Activated B cell treated with CpG ODN at 0.5 μM for 24 hours (primary cell): ENCODE measurements at regions not wholly inside any gene's neighbourhood (a gene's known extent, or its start where the extent isn't known, plus 50 kb on each side); places are given as distances from the start of the nearest gene placed in this dataset.

Source experiments
- ATAC-seq: fragments of 200-7000 bp; cut with Tn5 transposase; one replicate; pipeline ENCODE4 v1.10.0; 2021; ENCODE audit warnings: low read depth, mild to moderate bottlenecking, moderate library complexity
- CTCF ChIA-PET: fragments of 350-600 bp; sonication (Branson Sonifier 250); formaldehyde crosslinking; loops from one replicate; lab custom pipeline; 2021; ENCODE audit warnings: antibody characterized with exemption; lab: Charles Lee
- POLR2A ChIA-PET: fragments of 350-600 bp; sonication (Branson Sonifier 250); formaldehyde crosslinking; loops from one replicate; lab custom pipeline; 2021; ENCODE audit warnings: antibody characterized with exemption; lab: Charles Lee
- DNase-seq: peaks from one replicate; pipeline ENCODE4 v3.0.0; 2022
- H3K27ac Mint-ChIP-seq: one replicate; pipeline ENCODE4 v1.8.0; 2020; ENCODE audit warnings: mixed read lengths
- H3K27me3 Mint-ChIP-seq: one replicate; pipeline ENCODE4 v1.8.0; 2021; ENCODE audit warnings: mixed read lengths
- H3K36me3 Mint-ChIP-seq: one replicate; pipeline ENCODE4 v1.8.0; 2021; ENCODE audit warnings: low read depth, mixed read lengths
- H3K4me1 Mint-ChIP-seq: one replicate; pipeline ENCODE4 v1.8.0; 2021; ENCODE audit warnings: mixed read lengths
- H3K4me3 Mint-ChIP-seq: one replicate; pipeline ENCODE4 v1.8.0; 2020; ENCODE audit warnings: mild to moderate bottlenecking, mixed read lengths
- H3K9me3 Mint-ChIP-seq: one replicate; pipeline ENCODE4 v1.8.0; 2020; ENCODE audit warnings: mixed read lengths
- CTCF ChIP-seq: fragments of 200-600 bp; IDR thresholded peaks from one replicate; pipeline ENCODE4 v1.8.0; 2022; ENCODE audit warnings: antibody characterized with exemption, mild to moderate bottlenecking
- intact Hi-C: fragments of 100-400 bp; cut with micrococcal nuclease; formaldehyde crosslinking; loops from one replicate; pipeline ENCODE4 v1.15.1; 2024

GRCh38 chr6:95095855-95096254 lies 481.5 kb upstream of the MANEA start:
- no peak for TF ChIP-seq CTCF
- intact Hi-C loops, result no loop called here
- CTCF ChIA-PET, result no interaction called here
- Mint-ChIP-seq H3K27me3 (no peaks in the 10 kb centered on the region), H3K9me3 (no peaks in the 10 kb centered on the region), H3K4me3 (no peak overlapping the region), H3K27ac (no peak overlapping the region), H3K4me1 (no peaks in the 10 kb centered on the region), H3K36me3 (no peaks in the 10 kb centered on the region)
- POLR2A ChIA-PET, result no interaction called here
- DNase-seq (no peak), ATAC-seq (no peak)

DNA sequence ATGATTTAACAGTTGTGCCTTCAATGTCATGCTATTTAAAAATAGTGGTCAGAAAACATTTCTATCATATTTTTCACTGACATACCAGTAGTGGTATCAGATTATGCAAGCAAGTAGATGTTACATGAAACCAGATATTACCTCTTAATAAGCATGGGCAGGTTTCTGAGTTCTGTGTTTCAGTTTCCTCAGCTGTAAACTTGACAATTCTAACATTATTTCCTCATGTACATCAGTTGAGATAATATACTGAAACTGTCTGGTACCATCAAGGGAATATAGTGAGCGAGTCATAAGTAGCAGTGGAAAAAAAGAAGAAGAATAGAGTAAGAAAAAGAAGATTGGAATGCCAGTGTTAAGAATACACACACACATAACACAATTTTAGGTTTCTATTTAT lies 477.9 kb upstream of the MANEA start:
- DNase-seq, result no peak
- H3K9me3 Mint-ChIP-seq, result no peaks in the 10 kb centered on the region
- POLR2A ChIA-PET, result no interaction called here
- no peak overlapping the region for H3K4me3 Mint-ChIP-seq
- H3K36me3 Mint-ChIP-seq, result no peaks in the 10 kb centered on the region
- no peak for ATAC-seq
- no peaks in the 10 kb centered on the region for H3K4me1 Mint-ChIP-seq
- intact Hi-C loops, result no loop called here
- CTCF ChIA-PET, result no interaction called here
- H3K27ac Mint-ChIP-seq, result no peak overlapping the region
- no peaks in the 10 kb centered on the region for H3K27me3 Mint-ChIP-seq
- TF ChIP-seq CTCF, result no peak

DNA sequence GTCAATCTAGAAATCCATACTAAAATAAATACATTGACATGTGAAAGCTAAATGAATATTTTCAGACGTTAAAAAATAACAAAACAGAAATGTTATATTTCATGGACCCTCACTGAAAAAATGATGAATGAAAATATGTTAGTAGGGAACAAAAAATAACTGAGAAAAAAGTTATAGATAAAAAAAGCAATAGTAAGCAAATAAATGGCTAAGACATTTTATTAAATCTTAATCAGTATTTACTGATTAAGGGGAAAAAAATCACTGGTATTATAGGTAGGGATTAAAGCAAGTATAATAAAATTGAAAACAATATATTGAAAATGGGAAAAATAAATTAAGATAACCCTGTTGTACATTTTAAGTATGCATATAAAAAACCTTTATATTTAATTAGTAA lies 468.1 kb upstream of the MANEA start:
- DNase-seq, result no peak
- ChIA-PET CTCF (no interaction called here), POLR2A (no interaction called here)

GRCh38 chr6:95110767-95111166 lies 466.6 kb upstream of the MANEA start:
- CTCF ChIA-PET, result no interaction called here
- H3K36me3 Mint-ChIP-seq, result no peaks in the 10 kb centered on the region
- H3K27ac Mint-ChIP-seq, result no peak overlapping the region
- POLR2A ChIA-PET, result no interaction called here
- no peak for TF ChIP-seq CTCF
- intact Hi-C loops, result no loop called here
- no peak for DNase-seq
- H3K4me1 Mint-ChIP-seq, result no peaks in the 10 kb centered on the region
- ATAC-seq, result no peak
- H3K27me3 Mint-ChIP-seq, result no peaks in the 10 kb centered on the region
- H3K4me3 Mint-ChIP-seq, result no peak overlapping the region
- H3K9me3 Mint-ChIP-seq, result no peaks in the 10 kb centered on the region

More for the DNA sequence above, 468.1 kb upstream of the MANEA start:
- no peaks in the 10 kb centered on the region for H3K4me1 Mint-ChIP-seq
- no peak for TF ChIP-seq CTCF
- intact Hi-C loops, result no loop called here
- ATAC-seq, result no peak
- no peaks in the 10 kb centered on the region for H3K9me3 Mint-ChIP-seq
- no peak overlapping the region for H3K27ac Mint-ChIP-seq
- no peaks in the 10 kb centered on the region for H3K36me3 Mint-ChIP-seq
- H3K27me3 Mint-ChIP-seq, result no peaks in the 10 kb centered on the region
- H3K4me3 Mint-ChIP-seq, result no peak overlapping the region

DNA sequence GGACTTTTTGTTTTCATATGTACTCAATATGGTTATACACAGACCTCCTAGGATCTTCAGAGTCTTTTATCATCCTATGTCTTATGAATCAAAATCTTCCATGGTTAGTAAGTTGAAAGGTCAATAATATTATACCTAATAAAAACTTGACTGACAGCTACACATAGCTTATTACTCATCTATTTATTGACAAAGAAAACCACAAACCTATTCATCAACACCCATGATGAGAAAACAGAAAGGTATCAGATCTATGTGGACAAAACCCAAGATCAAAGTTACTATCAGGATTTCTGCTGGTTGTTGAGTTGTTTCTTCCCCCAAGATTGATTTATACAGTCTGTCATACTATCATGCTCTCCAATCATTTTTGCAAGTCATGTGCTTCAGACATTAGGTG lies 460.1 kb upstream of the MANEA start:
- Mint-ChIP-seq H3K36me3 (no peaks in the 10 kb centered on the region), H3K27ac (no peak overlapping the region), H3K4me1 (no peaks in the 10 kb centered on the region), H3K27me3 (no peaks in the 10 kb centered on the region), H3K9me3 (no peaks in the 10 kb centered on the region), H3K4me3 (no peak overlapping the region)
- no peak for DNase-seq
- ChIA-PET CTCF (no interaction called here), POLR2A (no interaction called here)
- ATAC-seq, result no peak
- TF ChIP-seq CTCF, result no peak
- intact Hi-C loops, result no loop called here
